ENCODE measurements at regions not wholly inside any gene's neighbourhood (a gene's known extent, or its start where the extent isn't known, plus 50 kb on each side); places are given as distances from the start of the nearest gene placed in this dataset.

- no peak for TF ChIP-seq REST (IDR thresholded peaks at IDR 0.05; ENCODE audit: insufficient read depth in 1 of 2, low read depth in 2 of 2, low read length in 2 of 2)
- no peak for TF ChIP-seq FOXP2 (optimal IDR thresholded peaks at IDR 0.05; ENCODE audit: borderline replicate concordance, extremely low read depth, extremely low read length, insufficient read depth)
- TF ChIP-seq POLR2AphosphoS5 (IDR thresholded peaks at IDR 0.05; ENCODE audit: low read depth, low read length), result no peak
- TF ChIP-seq SIN3A (IDR thresholded peaks at IDR 0.05; ENCODE audit: borderline replicate concordance, insufficient read depth, low read length), result no peak
- TF ChIP-seq TAF1 (IDR thresholded peaks at IDR 0.05; ENCODE audit: borderline replicate concordance, insufficient read depth, low read length), result no peak
These were observed 495.0 kb upstream of the SLIT2 start for GRCh38 chr4:19756661-19757060.

- TF ChIP-seq TAF1 (IDR thresholded peaks at IDR 0.05; ENCODE audit: borderline replicate concordance, insufficient read depth, low read length) (no peak), SIN3A (IDR thresholded peaks at IDR 0.05; ENCODE audit: borderline replicate concordance, insufficient read depth, low read length) (no peak), POLR2AphosphoS5 (IDR thresholded peaks at IDR 0.05; ENCODE audit: low read depth, low read length) (no peak), REST (IDR thresholded peaks at IDR 0.05; ENCODE audit: insufficient read depth in 1 of 2, low read depth in 2 of 2, low read length in 2 of 2) (no peak), FOXP2 (optimal IDR thresholded peaks at IDR 0.05; ENCODE audit: borderline replicate concordance, extremely low read depth, extremely low read length, insufficient read depth) (no peak)
These were observed 499.1 kb upstream of the SLIT2 start for GRCh38 chr4:19752599-19752998.

- peak; percentile 22; the same call in 1 of the 2 replicates for TF ChIP-seq TAF1 (IDR thresholded peaks at IDR 0.05; ENCODE audit: borderline replicate concordance, insufficient read depth, low read length)
- TF ChIP-seq SIN3A (IDR thresholded peaks at IDR 0.05; ENCODE audit: borderline replicate concordance, insufficient read depth, low read length), result no peak
- TF ChIP-seq FOXP2 (optimal IDR thresholded peaks at IDR 0.05; ENCODE audit: borderline replicate concordance, extremely low read depth, extremely low read length, insufficient read depth), result peak; percentile 16
- no peak for TF ChIP-seq POLR2AphosphoS5 (IDR thresholded peaks at IDR 0.05; ENCODE audit: low read depth, low read length)
- TF ChIP-seq REST (IDR thresholded peaks at IDR 0.05; ENCODE audit: insufficient read depth in 1 of 2, low read depth in 2 of 2, low read length in 2 of 2), result peak in 1 of 2 experiments; percentile 28; a peak in 1 of 4 replicates
These were observed 502.9 kb upstream of the SLIT2 start for GRCh38 chr4:19748519-19749479.

GRCh38 chr4:19746377-19746776 is 505.3 kb upstream of the SLIT2 start:
- TF ChIP-seq TAF1 (IDR thresholded peaks at IDR 0.05; ENCODE audit: borderline replicate concordance, insufficient read depth, low read length) (no peak), SIN3A (IDR thresholded peaks at IDR 0.05; ENCODE audit: borderline replicate concordance, insufficient read depth, low read length) (no peak), POLR2AphosphoS5 (IDR thresholded peaks at IDR 0.05; ENCODE audit: low read depth, low read length) (no peak), REST (IDR thresholded peaks at IDR 0.05; ENCODE audit: insufficient read depth in 1 of 2, low read depth in 2 of 2, low read length in 2 of 2) (no peak), FOXP2 (optimal IDR thresholded peaks at IDR 0.05; ENCODE audit: borderline replicate concordance, extremely low read depth, extremely low read length, insufficient read depth) (no peak)

Data from PFSK-1 (cell line).